ENCODE measurements at regions not wholly inside any gene's neighbourhood (a gene's known extent, or its start where the extent isn't known, plus 50 kb on each side); places are given as distances from the start of the nearest gene placed in this dataset.

DNA sequence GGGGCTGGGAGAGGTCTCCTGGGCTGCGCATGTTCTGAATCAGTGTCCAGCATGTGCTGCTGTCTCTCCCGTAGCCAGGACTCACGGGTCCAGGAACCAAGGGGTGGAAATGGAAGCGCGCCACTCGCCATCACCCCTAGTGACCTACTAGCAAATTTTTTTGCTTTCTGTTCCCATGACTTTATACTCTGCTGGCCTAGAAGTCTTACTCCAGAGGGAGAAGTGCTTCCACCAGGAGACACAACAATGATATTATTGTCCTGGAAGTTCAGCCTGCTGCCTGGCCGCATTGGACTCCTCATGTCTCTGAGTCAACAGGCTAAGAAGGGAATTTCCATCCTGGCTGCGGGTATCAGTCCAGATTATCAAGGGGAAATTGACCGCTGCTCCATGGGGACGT, 729.7 kb downstream of the BRD1 start:
- H3K36me3 ChIP-seq (ENCODE audit: control insufficient read depth in 2 of 2, insufficient read depth in 2 of 2, low read length in 2 of 2): no peaks in the 10 kb centered on the region
- no peak overlapping the region for H3K4me3 ChIP-seq (ENCODE audit: low read length in 2 of 2)
- no peak overlapping the region for H3K9ac ChIP-seq (ENCODE audit: low read length in 2 of 2)
- H3K27ac ChIP-seq (ENCODE audit: low read length): no peak overlapping the region
- H3K9me3 ChIP-seq (ENCODE audit: control insufficient read depth in 2 of 2, low read length in 2 of 2): no peaks in the 10 kb centered on the region
- peaks cover 5 to 6% of the 10 kb centered on the region in 2 donors for H3K27me3 ChIP-seq (ENCODE audit: control insufficient read depth in 1 of 2, insufficient read depth in 2 of 2, low read length in 2 of 2)
- H3K4me1 ChIP-seq (ENCODE audit: control insufficient read depth, insufficient read depth, low read length): no peaks in the 10 kb centered on the region

DNA sequence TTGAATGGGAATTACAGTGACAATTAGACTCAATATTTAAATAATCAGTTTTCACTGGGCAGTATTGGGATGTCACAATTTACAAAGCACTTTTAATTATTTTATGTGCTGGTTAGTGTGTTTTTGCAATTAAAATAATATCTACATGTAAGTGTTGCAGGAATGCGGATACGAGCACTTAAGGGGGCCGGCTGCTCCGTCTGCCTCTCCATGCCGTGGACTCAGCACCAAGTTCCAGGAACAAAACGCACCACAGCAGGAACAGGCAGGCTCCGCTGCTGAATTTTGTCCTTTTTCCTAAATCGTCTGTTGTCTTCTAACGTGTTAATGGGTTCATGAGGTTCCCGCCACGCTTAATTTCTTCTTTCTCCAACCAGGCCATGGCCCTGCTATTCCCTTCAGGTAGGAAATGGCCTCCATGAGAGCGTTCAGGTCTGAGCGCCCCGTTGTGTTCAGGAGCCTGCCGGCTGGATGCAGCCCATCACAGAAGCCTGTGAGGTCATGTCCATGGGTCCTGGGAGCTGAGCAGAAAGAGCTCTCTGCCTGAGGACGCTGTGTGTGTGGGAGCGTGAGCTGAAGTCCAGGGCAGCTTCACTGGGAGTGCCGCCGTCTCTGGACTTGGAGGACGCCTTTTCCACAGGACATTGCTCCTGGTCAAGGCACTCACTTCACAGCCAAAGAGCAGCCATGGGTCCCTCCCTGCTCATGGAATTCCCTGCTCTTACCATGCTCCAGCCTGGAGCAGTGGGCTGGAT, 730.3 kb downstream of the BRD1 start:
- H3K9ac ChIP-seq (ENCODE audit: low read length in 2 of 2): no peak overlapping the region
- peaks cover 5 to 6% of the 10 kb centered on the region in 2 donors for H3K27me3 ChIP-seq (ENCODE audit: control insufficient read depth in 1 of 2, insufficient read depth in 2 of 2, low read length in 2 of 2)
- H3K27ac ChIP-seq (ENCODE audit: low read length): no peak overlapping the region
- H3K36me3 ChIP-seq (ENCODE audit: control insufficient read depth in 2 of 2, insufficient read depth in 2 of 2, low read length in 2 of 2): no peaks in the 10 kb centered on the region
- H3K9me3 ChIP-seq (ENCODE audit: control insufficient read depth in 2 of 2, low read length in 2 of 2): no peaks in the 10 kb centered on the region
- H3K4me1 ChIP-seq (ENCODE audit: control insufficient read depth, insufficient read depth, low read length): no peaks in the 10 kb centered on the region
- no peak overlapping the region for H3K4me3 ChIP-seq (ENCODE audit: low read length in 2 of 2)

DNA sequence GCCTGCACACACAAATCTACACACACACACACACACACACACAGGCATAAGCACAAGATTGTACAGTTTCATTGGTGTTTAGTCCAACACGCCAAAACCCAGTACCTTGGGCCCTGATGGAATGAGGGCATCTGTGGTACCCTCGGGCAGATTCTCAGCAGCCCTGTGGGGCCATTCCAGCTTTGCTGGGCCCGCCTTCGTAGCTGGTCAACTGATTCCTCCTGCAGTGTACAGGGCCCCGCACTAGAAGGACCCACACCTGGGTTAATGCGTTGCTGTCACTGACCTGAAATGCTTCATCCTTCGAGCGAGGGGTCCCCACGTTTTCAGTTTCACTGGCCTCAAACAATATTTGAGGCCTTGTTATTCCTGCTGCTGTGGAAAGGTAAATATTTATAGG, 731.2 kb downstream of the BRD1 start:
- Histone ChIP-seq H3K36me3 (ENCODE audit: control insufficient read depth in 2 of 2, insufficient read depth in 2 of 2, low read length in 2 of 2) (no peaks in the 10 kb centered on the region), H3K9ac (ENCODE audit: low read length in 2 of 2) (no peak overlapping the region), H3K27me3 (ENCODE audit: control insufficient read depth in 1 of 2, insufficient read depth in 2 of 2, low read length in 2 of 2) (peaks cover 6 to 8% of the 10 kb centered on the region in 2 donors), H3K4me3 (ENCODE audit: low read length in 2 of 2) (no peak overlapping the region), H3K4me1 (ENCODE audit: control insufficient read depth, insufficient read depth, low read length) (no peaks in the 10 kb centered on the region), H3K27ac (ENCODE audit: low read length) (no peak overlapping the region), H3K9me3 (ENCODE audit: control insufficient read depth in 2 of 2, low read length in 2 of 2) (no peaks in the 10 kb centered on the region)

DNA sequence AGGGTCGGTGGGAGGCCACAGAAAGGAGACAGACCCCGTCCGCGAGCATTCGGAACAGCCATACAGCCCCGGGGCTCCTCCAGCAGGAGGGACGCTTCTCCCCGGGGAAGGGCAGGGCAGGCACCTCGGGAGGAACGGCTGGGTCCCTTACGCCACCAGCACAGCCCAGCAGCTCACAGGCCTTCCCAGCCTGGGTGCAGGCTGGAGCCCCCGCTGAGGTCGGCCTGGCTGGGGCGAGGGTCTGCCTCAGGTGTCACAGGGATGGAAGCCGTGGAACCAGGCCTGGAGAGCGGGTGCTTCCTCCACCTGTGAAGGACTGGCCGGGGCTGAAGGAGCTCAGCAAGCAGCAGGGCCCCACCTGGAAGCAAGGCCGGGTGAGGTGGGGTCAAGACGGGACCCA, 732.3 kb downstream of the BRD1 start:
- H3K27ac ChIP-seq (ENCODE audit: low read length): no peak overlapping the region

DNA sequence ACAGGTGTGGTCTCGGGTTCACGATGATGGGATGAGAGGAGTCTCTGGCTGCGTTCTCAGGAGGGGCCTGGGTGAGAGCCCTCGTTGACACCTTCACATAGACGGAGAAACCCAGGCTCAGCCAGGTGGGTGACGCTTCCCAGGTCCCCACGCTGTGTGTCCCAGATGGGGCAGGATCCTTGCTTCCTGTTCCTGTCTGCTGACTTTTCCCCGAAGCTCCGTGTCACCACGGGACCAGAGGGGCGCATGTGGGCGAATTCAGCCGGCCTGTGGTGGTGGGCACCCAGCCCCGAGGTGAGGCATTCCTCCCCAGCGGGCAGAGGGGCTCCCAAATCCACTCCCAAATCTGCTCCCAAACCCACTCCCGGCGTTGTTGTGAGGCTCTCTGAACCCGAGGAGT, 732.8 kb downstream of the BRD1 start:
- Histone ChIP-seq H3K9ac (ENCODE audit: low read length in 2 of 2) (no peak overlapping the region), H3K27ac (ENCODE audit: low read length) (no peak overlapping the region), H3K4me3 (ENCODE audit: low read length in 2 of 2) (no peak overlapping the region), H3K9me3 (ENCODE audit: control insufficient read depth in 2 of 2, low read length in 2 of 2) (no peaks in the 10 kb centered on the region), H3K27me3 (ENCODE audit: control insufficient read depth in 1 of 2, insufficient read depth in 2 of 2, low read length in 2 of 2) (peaks cover 0 to 5% of the 10 kb centered on the region in 2 donors), H3K36me3 (ENCODE audit: control insufficient read depth in 2 of 2, insufficient read depth in 2 of 2, low read length in 2 of 2) (no peaks in the 10 kb centered on the region), H3K4me1 (ENCODE audit: control insufficient read depth, insufficient read depth, low read length) (no peaks in the 10 kb centered on the region)

More for the DNA sequence above, 732.3 kb downstream of the BRD1 start:
- no peak overlapping the region for H3K9ac ChIP-seq (ENCODE audit: low read length in 2 of 2)
- peaks cover 4 to 8% of the 10 kb centered on the region in 2 donors for H3K27me3 ChIP-seq (ENCODE audit: control insufficient read depth in 1 of 2, insufficient read depth in 2 of 2, low read length in 2 of 2)
- H3K4me1 ChIP-seq (ENCODE audit: control insufficient read depth, insufficient read depth, low read length): no peaks in the 10 kb centered on the region
- H3K9me3 ChIP-seq (ENCODE audit: control insufficient read depth in 2 of 2, low read length in 2 of 2): no peaks in the 10 kb centered on the region
- H3K4me3 ChIP-seq (ENCODE audit: low read length in 2 of 2): no peak overlapping the region
- no peaks in the 10 kb centered on the region for H3K36me3 ChIP-seq (ENCODE audit: control insufficient read depth in 2 of 2, insufficient read depth in 2 of 2, low read length in 2 of 2)

DNA sequence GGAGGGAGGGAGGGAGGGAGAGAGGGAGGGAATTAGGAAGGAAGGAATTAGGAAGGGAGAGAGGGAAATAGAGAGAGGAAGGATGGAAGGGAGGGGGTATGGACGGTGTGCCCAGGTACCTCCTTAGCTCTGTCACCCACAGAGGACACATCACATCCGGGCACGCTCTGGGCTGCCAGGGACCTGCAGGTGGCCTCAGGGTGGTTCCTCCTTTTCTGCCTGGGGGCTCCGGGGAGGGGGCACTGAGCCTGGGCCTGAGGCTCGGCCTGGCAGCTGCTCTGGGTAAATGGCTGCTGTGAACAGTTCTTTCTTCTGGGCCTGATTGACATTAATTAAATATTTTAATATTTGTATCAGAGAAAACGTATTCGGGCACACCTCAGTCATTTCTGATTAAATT, 733.5 kb downstream of the BRD1 start:
- H3K27me3 ChIP-seq (ENCODE audit: control insufficient read depth in 1 of 2, insufficient read depth in 2 of 2, low read length in 2 of 2): peaks cover 0 to 5% of the 10 kb centered on the region in 2 donors
- H3K9me3 ChIP-seq (ENCODE audit: control insufficient read depth in 2 of 2, low read length in 2 of 2): no peaks in the 10 kb centered on the region
- H3K9ac ChIP-seq (ENCODE audit: low read length in 2 of 2): no peak overlapping the region
- no peak overlapping the region for H3K4me3 ChIP-seq (ENCODE audit: low read length in 2 of 2)
- H3K27ac ChIP-seq (ENCODE audit: low read length): no peak overlapping the region
- H3K4me1 ChIP-seq (ENCODE audit: control insufficient read depth, insufficient read depth, low read length): no peaks in the 10 kb centered on the region
- H3K36me3 ChIP-seq (ENCODE audit: control insufficient read depth in 2 of 2, insufficient read depth in 2 of 2, low read length in 2 of 2): no peaks in the 10 kb centered on the region

DNA sequence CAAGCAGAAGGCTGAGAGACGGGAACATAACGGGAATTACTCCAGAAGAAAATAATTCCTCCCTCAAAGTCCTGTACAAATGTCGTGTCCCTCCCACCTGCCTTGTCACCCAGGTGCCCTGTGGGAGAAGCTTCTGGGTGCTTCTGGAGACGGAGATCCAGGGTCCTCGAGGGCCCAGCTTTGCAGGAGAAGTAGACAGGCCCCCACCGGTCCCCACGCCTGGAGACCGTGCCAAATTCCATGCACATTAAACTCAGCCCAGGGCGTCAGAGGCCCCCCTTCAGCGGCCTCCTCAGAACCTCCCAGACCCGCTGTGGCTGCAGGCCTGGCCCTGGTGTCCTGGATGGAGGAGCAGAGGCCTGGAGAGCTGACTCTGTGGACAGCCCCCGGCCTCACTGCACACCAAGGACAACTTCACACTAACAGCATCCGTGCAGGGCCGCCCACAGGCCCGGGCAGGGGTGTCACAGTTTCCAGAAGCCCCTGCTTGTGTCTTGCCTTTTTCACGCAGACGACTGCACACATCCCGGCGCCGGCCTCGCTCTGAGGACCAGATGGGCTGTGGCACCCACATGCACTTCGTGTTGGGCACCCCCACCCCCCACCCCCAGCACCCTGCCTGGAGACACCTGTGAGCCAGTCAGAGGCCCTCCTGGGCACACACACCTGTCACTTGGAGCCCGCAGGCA, 734.3 kb downstream of the BRD1 start:
- H3K27me3 ChIP-seq (ENCODE audit: control insufficient read depth in 1 of 2, insufficient read depth in 2 of 2, low read length in 2 of 2): peaks cover 0 to 5% of the 10 kb centered on the region in 2 donors
- H3K9me3 ChIP-seq (ENCODE audit: control insufficient read depth in 2 of 2, low read length in 2 of 2): no peaks in the 10 kb centered on the region
- no peaks in the 10 kb centered on the region for H3K36me3 ChIP-seq (ENCODE audit: control insufficient read depth in 2 of 2, insufficient read depth in 2 of 2, low read length in 2 of 2)
- no peak overlapping the region for H3K4me3 ChIP-seq (ENCODE audit: low read length in 2 of 2)
- H3K4me1 ChIP-seq (ENCODE audit: control insufficient read depth, insufficient read depth, low read length): peaks cover 3% of the 10 kb centered on the region
- no peak overlapping the region for H3K9ac ChIP-seq (ENCODE audit: low read length in 2 of 2)
- no peak overlapping the region for H3K27ac ChIP-seq (ENCODE audit: low read length)

DNA sequence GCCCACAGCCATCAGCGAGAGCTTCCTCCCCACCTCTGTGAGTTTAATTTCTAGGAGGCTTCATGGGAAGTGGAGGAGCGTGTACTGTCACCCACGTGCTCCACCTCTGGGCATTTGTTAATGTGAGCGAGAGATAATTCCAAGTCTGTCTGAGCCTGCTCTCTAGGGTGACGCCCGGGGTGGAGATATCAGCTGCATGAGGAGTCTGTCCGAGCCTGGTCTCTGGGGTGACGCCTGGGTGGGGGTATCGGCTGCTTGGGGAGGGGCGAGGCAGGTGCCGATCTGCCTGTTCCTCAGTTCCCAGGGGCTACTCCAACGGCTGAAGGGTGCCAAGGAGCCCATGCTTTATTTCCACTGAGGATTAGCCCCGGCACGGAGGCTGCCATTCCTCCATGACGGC, 735.0 kb downstream of the BRD1 start:
- H3K4me3 ChIP-seq (ENCODE audit: low read length in 2 of 2): no peak overlapping the region
- no peak overlapping the region for H3K27ac ChIP-seq (ENCODE audit: low read length)
- H3K36me3 ChIP-seq (ENCODE audit: control insufficient read depth in 2 of 2, insufficient read depth in 2 of 2, low read length in 2 of 2): no peaks in the 10 kb centered on the region
- H3K27me3 ChIP-seq (ENCODE audit: control insufficient read depth in 1 of 2, insufficient read depth in 2 of 2, low read length in 2 of 2): peaks cover 0 to 5% of the 10 kb centered on the region in 2 donors
- no peaks in the 10 kb centered on the region for H3K9me3 ChIP-seq (ENCODE audit: control insufficient read depth in 2 of 2, low read length in 2 of 2)
- H3K9ac ChIP-seq (ENCODE audit: low read length in 2 of 2): no peak overlapping the region
- H3K4me1 ChIP-seq (ENCODE audit: control insufficient read depth, insufficient read depth, low read length): peaks cover 8% of the 10 kb centered on the region

DNA sequence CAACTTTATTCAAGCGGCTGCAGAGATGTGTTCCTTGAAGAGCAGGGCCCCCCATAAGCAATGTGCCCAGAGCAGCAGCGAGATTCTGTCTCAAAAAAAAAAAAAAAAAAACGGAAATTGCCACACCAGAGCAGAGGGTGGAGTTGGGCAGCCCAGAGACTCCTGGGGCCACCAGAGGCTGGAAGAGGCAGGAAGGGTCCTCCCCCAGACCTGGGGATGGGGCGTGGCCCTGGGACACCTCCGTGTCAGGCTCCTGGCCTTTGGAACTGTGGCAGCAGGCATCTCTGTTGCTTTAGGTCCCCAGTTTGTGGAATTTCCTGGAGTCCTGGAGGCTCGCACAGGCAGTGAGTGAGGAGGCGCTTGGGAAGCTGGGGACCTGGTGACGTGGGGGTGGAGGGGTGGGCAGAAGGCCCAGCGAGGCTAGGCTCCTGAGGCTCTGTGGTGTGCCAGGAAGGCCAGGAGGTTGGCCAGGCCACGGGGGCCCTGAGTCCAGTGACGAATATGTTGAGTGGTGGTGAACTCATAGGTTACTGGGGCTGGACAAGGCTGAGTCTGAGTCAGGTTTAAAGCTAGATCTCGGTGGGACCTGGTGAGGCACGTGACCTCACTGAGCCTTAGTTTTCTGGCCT, 735.6 kb downstream of the BRD1 start:
- Histone ChIP-seq H3K36me3 (ENCODE audit: control insufficient read depth in 2 of 2, insufficient read depth in 2 of 2, low read length in 2 of 2) (no peaks in the 10 kb centered on the region), H3K27ac (ENCODE audit: low read length) (no peak overlapping the region), H3K4me3 (ENCODE audit: low read length in 2 of 2) (no peak overlapping the region), H3K9ac (ENCODE audit: low read length in 2 of 2) (no peak overlapping the region), H3K4me1 (ENCODE audit: control insufficient read depth, insufficient read depth, low read length) (peaks cover 8% of the 10 kb centered on the region), H3K9me3 (ENCODE audit: control insufficient read depth in 2 of 2, low read length in 2 of 2) (no peaks in the 10 kb centered on the region), H3K27me3 (ENCODE audit: control insufficient read depth in 1 of 2, insufficient read depth in 2 of 2, low read length in 2 of 2) (peaks cover 0 to 5% of the 10 kb centered on the region in 2 donors)

DNA sequence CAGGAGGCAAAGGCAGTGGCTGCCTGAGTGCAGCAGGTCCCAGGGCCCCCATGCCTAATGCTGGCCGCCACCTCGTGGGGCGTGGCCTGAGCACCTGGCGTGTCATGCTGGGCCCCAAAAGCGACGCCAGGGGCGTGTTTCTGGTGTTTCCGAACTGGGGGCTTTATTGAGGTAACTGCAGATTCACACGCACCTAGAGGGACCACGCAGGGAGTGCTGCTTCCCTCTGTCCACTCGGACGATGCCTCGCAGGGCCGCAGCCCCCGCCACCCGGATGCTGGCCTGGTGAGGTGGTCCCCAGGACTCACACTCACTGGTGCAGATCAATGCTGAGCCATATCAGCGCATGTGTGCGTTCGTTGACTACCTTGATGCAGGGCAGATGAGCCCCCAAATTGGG, 736.2 kb downstream of the BRD1 start:
- no peaks in the 10 kb centered on the region for H3K36me3 ChIP-seq (ENCODE audit: control insufficient read depth in 2 of 2, insufficient read depth in 2 of 2, low read length in 2 of 2)
- no peak overlapping the region for H3K27ac ChIP-seq (ENCODE audit: low read length)
- no peaks in the 10 kb centered on the region for H3K9me3 ChIP-seq (ENCODE audit: control insufficient read depth in 2 of 2, low read length in 2 of 2)
- peaks cover 8% of the 10 kb centered on the region for H3K4me1 ChIP-seq (ENCODE audit: control insufficient read depth, insufficient read depth, low read length)
- no peak overlapping the region for H3K9ac ChIP-seq (ENCODE audit: low read length in 2 of 2)
- no peak overlapping the region for H3K4me3 ChIP-seq (ENCODE audit: low read length in 2 of 2)
- peaks cover 0 to 9% of the 10 kb centered on the region in 2 donors for H3K27me3 ChIP-seq (ENCODE audit: control insufficient read depth in 1 of 2, insufficient read depth in 2 of 2, low read length in 2 of 2)

DNA sequence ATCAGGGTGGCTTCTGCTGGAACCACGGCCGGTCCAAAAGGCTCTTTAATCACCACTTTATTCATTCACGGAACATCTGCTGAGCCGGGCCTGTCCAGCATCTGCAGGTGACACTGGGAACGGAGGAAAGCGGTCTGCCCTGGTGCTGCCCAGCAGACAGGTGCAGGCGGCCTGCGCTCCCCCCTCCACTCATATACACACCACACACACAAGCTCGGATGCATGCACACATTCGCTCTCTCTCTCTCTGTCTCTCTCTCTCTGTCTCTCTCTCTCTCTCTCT, 736.9 kb downstream of the BRD1 start:
- Histone ChIP-seq H3K9ac (ENCODE audit: low read length in 2 of 2) (no peak overlapping the region), H3K27ac (ENCODE audit: low read length) (no peak overlapping the region), H3K36me3 (ENCODE audit: control insufficient read depth in 2 of 2, insufficient read depth in 2 of 2, low read length in 2 of 2) (no peaks in the 10 kb centered on the region), H3K27me3 (ENCODE audit: control insufficient read depth in 1 of 2, insufficient read depth in 2 of 2, low read length in 2 of 2) (peaks cover 0 to 9% of the 10 kb centered on the region in 2 donors), H3K4me3 (ENCODE audit: low read length in 2 of 2) (no peak overlapping the region), H3K9me3 (ENCODE audit: control insufficient read depth in 2 of 2, low read length in 2 of 2) (no peaks in the 10 kb centered on the region), H3K4me1 (ENCODE audit: control insufficient read depth, insufficient read depth, low read length) (peaks cover 8% of the 10 kb centered on the region)

Data from stomach smooth muscle (tissue), 2 donors.